ENCODE measurements at regions not wholly inside any gene's neighbourhood (a gene's known extent, or its start where the extent isn't known, plus 50 kb on each side); places are given as distances from the start of the nearest gene placed in this dataset.

- DNase-seq (ENCODE audit: low read depth in 3 of 3): no peak
These were observed 50.8 kb upstream of the KLHL13 start for GRCh38 chrX:118167361-118167760.

DNA sequence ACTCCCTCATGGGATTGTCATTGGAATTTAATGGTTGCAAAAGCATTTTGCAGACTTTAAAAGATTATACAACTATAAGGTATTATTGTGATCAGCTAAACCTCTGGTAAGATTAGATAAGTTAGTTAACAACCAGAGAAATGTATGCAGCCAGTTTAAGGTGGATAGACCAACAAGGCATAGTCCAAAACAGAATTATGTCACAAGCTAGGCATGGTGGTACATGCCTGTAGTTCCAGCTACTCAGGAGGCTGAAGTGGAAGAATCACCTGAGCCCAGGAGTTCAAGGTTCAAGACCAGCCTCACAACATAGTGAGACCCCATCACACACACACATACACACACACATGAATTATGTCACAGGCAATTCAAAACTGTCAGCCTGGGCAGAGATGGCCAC is 54.7 kb upstream of the KLHL13 start:
- no peak for DNase-seq (ENCODE audit: low read depth in 3 of 3)

- no peak for DNase-seq (ENCODE audit: low read depth in 3 of 3)
These were observed 58.0 kb upstream of the KLHL13 start for GRCh38 chrX:118174516-118175098.

DNA sequence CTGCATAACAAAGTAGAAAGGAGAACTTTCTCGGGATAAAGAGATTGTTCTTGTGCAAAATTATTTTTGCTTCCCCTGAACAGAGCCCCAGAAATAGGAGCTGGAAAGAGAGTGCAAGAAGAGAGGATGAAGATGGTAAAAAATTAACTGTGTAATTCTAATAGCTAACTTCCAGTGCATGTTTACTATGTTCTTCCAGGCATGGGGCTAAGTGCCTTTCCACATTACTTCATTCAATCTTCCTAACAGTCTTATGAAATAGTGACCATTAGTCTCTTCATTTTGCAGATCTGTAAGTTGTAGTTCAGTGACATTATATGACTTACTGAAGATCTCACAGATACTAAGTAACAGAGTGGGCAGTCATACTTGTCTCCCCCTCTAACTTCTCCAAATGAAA is 61.1 kb upstream of the KLHL13 start:
- no peak for DNase-seq (ENCODE audit: low read depth in 3 of 3)

DNA sequence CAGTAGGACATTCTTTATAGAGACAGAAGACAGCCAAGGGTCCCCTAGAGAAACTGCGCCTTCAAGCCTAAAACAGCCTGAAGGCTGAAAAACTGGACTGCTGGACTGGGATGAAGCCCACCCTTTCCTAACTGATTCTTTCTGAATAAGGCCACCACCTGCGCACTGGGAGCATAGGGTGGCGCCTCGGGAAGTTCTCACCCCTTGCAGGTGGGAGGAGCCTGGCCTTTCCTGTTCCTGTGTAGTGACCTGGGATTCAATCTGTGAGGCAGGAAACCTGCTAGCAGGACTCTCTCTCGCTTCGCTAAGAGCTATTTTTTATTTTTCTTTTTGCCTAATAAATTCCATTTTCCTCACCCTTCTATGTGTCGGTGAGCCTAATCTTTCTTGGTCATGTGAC is 61.8 kb upstream of the KLHL13 start:
- DNase-seq (ENCODE audit: low read depth in 3 of 3): no peak

DNA sequence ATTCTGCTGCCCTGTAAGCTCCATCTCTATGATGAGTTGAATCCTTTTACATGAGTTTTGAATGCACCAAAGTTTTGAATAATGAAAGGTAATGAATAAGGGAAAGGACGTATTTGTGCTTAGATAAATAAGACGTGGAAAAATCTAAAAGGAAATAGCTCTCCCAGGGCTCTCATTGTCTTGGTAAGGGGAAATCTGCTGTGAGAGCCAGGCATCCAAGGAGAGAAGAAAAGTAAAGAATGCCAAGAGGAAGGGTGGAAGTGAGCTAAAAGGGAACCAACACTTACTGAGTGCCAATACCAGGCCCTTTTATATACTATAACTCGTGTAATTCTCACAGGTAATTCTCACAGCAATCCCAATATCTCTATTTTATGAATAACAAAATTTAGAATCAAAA is 62.6 kb upstream of the KLHL13 start:
- no peak for DNase-seq (ENCODE audit: low read depth in 3 of 3)

- DNase-seq (ENCODE audit: low read depth in 3 of 3): no peak
These were observed 63.1 kb upstream of the KLHL13 start for GRCh38 chrX:118179718-118180117.

- no peak for DNase-seq (ENCODE audit: low read depth in 3 of 3)
These were observed 64.4 kb upstream of the KLHL13 start for GRCh38 chrX:118181030-118181429.

- no peak for DNase-seq (ENCODE audit: low read depth in 3 of 3)
These were observed 65.4 kb upstream of the KLHL13 start for GRCh38 chrX:118182025-118182424.

DNA sequence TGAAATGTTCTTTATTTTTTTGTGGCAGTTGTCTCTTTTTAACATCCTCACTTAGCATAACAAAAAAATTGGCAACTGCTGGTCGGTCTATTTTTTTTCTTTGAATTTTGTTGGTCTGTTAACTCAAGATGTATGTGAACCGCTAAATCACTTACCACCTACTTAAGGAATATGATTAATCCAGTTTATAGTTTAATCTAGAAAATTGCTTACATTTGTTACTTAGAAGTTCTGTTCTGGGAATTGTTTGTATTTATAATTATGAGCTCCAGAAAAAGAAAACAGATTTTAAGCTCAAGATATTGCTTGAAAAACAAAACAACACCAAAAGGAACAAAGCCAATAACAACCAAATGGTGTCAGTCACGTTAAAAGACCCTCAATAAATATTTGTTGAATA is 66.1 kb upstream of the KLHL13 start:
- DNase-seq (ENCODE audit: low read depth in 3 of 3): no peak

GRCh38 chrX:118183606-118184005 is 67.0 kb upstream of the KLHL13 start:
- no peak for DNase-seq (ENCODE audit: low read depth in 3 of 3)

GRCh38 chrX:118187100-118187499 is 70.5 kb upstream of the KLHL13 start:
- no peak for DNase-seq (ENCODE audit: low read depth in 3 of 3)

DNA sequence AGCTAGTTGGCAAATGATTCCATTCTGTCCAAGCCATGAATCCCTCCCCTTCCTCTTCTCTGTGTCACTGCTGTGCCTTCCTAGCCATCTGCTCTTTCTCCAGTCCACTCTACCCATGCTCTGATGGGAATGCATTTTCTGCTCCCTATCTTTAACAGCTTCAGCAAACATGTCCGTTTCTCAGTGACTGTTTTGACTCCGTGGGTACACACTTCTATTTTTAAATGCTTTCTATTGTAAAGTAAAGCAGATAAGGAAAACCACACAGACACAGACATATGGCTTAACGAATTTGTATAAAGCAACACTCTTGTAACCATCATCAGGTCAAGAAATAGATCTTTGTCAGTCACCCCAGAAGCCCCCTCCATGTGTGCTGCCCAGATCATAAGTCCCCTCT is 72.4 kb upstream of the KLHL13 start:
- DNase-seq (ENCODE audit: low read depth in 3 of 3): no peak

DNA sequence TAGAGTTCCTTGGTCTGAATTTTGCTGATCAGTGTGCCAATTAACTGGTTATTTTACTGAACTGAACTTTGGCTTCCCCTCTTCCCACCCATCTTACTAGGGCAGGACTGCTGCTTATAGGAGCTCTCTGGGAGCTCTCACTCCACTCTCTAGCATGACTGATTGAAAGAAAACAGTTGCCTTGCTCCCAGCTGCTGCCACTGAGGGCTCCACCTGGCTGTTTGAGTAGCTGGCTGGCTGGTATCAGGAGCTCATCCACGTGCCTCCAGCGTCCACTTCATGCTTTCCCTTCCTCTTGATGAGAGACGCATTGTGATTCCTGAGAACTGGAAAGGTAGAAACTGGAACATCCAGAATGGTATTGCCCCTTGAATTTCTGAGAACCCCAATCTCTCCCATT is 73.0 kb upstream of the KLHL13 start:
- DNase-seq (ENCODE audit: low read depth in 3 of 3): no peak

DNA sequence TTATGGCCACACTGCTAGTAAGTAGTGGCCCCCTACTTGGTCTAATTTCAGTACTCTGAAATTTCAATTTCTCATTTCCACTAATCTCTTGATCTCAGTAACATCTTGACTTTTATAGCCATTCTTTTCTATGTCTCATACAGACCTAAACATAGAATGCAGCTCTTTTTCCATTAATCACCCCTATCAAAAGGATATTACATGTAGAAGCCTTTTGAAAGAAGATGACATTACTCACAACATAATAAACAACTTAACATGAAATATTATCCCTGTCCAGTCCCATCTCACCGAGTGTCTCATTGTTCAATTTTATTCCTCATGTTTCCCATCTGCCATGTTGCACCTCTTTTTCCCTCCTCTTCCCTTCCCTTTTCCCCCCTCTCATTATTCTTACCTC is 81.1 kb upstream of the KLHL13 start:
- DNase-seq (ENCODE audit: low read depth in 3 of 3): no peak

- no peak for DNase-seq (ENCODE audit: low read depth in 3 of 3)
These were observed 82.0 kb upstream of the KLHL13 start for GRCh38 chrX:118198577-118198976.

DNA sequence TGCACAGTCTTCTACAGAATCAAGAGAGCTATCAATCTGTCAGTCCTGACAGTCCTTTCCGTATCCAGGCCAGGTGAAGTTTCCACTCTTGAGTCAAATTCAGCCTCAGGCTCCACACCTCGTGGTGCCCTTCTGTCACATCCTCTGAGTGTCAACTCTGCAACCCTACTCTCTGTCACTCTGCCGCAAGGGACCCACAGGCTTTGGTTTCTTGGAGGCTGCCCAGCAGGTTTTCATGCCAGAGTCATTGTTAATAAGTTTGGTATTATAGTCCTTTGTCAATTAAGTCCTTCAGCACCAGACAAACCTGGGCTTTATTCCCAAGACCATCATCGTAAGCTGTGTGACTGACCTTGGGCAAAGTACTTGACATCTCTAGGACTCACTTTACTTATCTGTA is 83.4 kb upstream of the KLHL13 start:
- no peak for DNase-seq (ENCODE audit: low read depth in 3 of 3)

DNA sequence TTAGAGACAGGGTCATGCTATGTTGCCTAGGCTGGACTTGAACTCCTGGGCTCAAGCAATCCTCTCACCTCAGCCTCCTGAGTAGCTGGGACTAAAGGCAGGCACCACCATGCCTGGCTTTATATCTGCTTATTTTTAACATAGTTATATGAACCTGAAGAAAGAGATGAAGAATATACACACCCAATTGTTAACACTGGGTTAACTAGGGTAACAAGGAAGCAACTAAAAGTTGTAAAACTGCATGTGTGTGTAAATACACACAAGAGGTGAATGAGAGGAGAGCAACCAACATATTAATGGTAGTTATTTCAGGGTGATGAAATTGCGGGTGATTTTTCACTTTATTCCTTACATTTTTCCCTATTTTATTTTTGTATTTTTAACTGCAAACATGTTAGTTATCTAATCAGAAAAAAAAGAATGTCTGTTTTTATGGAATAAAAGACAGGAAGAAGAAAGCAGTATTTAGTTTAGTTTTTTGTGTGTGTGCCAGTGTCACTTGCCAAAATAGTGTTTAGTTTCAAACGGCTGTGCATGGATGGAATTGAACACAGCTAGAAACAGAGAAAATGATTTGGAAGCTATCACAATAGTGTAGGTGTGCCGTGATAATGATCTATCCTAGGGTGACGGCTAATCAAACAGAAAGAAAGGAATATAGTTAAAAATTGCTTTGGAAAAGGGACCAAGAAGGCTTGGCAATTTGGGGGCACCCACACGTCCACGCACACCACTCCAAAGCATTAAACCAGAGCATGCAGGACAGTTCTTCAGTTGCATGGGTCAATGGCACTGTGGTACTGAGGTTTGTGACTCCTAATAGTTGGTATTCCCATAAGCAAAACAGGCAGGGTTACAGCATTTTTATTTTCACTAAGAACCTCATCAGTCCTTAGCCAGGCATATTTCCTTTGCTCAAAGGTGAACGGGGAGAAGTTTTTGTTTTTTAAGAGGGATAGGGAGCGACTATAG is 89.1 kb upstream of the KLHL13 start:
- no peak for DNase-seq (ENCODE audit: low read depth in 3 of 3)

- DNase-seq (ENCODE audit: low read depth in 3 of 3): no peak
These were observed 91.3 kb upstream of the KLHL13 start for GRCh38 chrX:118207831-118208453.

- no peak for DNase-seq (ENCODE audit: low read depth in 3 of 3)
These were observed 91.9 kb upstream of the KLHL13 start for GRCh38 chrX:118208481-118208880.

- DNase-seq (ENCODE audit: low read depth in 3 of 3): no peak
These were observed 95.5 kb upstream of the KLHL13 start for GRCh38 chrX:118211891-118212816.

DNA sequence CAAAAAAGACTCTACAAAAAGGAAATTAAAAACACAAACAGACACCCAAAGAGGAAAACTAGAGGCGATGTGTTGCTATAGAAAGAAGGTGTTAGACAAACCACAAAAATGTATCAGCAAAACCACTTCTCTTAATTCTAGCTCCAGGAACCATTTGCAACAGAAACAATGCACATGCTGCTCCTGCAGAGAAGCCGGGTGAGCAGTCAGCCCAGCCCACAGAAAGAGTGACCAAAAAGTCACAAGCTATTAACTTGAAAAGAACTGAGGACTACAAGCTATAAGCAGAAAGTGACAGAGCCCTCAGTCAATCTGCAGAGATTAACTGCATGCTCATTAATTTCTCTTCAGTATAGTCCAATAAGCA is 96.2 kb upstream of the KLHL13 start:
- DNase-seq (ENCODE audit: low read depth in 3 of 3): no peak

Measured in stimulated activated CD4-positive, alpha-beta T cell treated with anti-CD3 and anti-CD28 coated beads, TNF-alpha, amount 100 ng/mL, for 24 hours (primary cell).